CD1c-positive myeloid dendritic cell (primary cell): ENCODE measurements at regions not wholly inside any gene's neighbourhood (a gene's known extent, or its start where the extent isn't known, plus 50 kb on each side); places are given as distances from the start of the nearest gene placed in this dataset.
"Not testable (repeated sequence)": the region's sequence is repeated elsewhere in the genome, so short reads cannot be mapped to it uniquely, and the experiment has no call there.

Source experiments
- DNase-seq: peaks from one replicate; pipeline ENCODE4 v3.0.0-alpha.2; 2016; ENCODE audit errors: extremely low spot score

- no peak for DNase-seq
Measured at GRCh38 chr13:22936228-22936627, 244.6 kb upstream of the SGCG start.

GRCh38 chr13:22937241-22937640, 243.5 kb upstream of the SGCG start:
- DNase-seq, result no peak

GRCh38 chr13:22937953-22938352, 242.8 kb upstream of the SGCG start:
- no peak for DNase-seq

- DNase-seq, result no peak
Measured at GRCh38 chr13:22938576-22938975, 242.2 kb upstream of the SGCG start.

GRCh38 chr13:22939157-22939556, 241.6 kb upstream of the SGCG start:
- DNase-seq, result no peak

GRCh38 chr13:22940090-22940710, 240.6 kb upstream of the SGCG start:
- no peak for DNase-seq

- no peak for DNase-seq
Measured at GRCh38 chr13:22940736-22941135, 240.0 kb upstream of the SGCG start.

GRCh38 chr13:22941495-22941894, 239.3 kb upstream of the SGCG start:
- not testable (repeated sequence) for DNase-seq

GRCh38 chr13:22942831-22943230, 237.9 kb upstream of the SGCG start:
- DNase-seq, result not testable (repeated sequence)

GRCh38 chr13:22944378-22944777, 236.4 kb upstream of the SGCG start:
- DNase-seq, result no peak

- DNase-seq, result no peak
Measured at GRCh38 chr13:22945321-22946226, 235.2 kb upstream of the SGCG start.

- DNase-seq, result no peak
Measured at GRCh38 chr13:22948421-22948820, 232.4 kb upstream of the SGCG start.

- DNase-seq, result not testable (repeated sequence)
Measured at GRCh38 chr13:22952018-22952417, 228.8 kb upstream of the SGCG start.

GRCh38 chr13:22955147-22955546, 225.6 kb upstream of the SGCG start:
- DNase-seq, result not testable (repeated sequence)

- DNase-seq, result not testable (repeated sequence)
Measured at GRCh38 chr13:22956456-22957115, 224.2 kb upstream of the SGCG start.

- DNase-seq, result not testable (repeated sequence)
Measured at GRCh38 chr13:22959859-22960258, 220.9 kb upstream of the SGCG start.

GRCh38 chr13:22960827-22961226, 220.0 kb upstream of the SGCG start:
- no peak for DNase-seq

GRCh38 chr13:22961342-22961741, 219.4 kb upstream of the SGCG start:
- DNase-seq, result peak; percentile 35

- no peak for DNase-seq
Measured at GRCh38 chr13:22961835-22962537, 218.8 kb upstream of the SGCG start.

GRCh38 chr13:22963384-22964053, 217.3 kb upstream of the SGCG start:
- not testable (repeated sequence) for DNase-seq

- DNase-seq, result no peak
Measured at GRCh38 chr13:22964245-22964966, 216.4 kb upstream of the SGCG start.
